ENCODE measurements at regions not wholly inside any gene's neighbourhood (a gene's known extent, or its start where the extent isn't known, plus 50 kb on each side); places are given as distances from the start of the nearest gene placed in this dataset.

DNA sequence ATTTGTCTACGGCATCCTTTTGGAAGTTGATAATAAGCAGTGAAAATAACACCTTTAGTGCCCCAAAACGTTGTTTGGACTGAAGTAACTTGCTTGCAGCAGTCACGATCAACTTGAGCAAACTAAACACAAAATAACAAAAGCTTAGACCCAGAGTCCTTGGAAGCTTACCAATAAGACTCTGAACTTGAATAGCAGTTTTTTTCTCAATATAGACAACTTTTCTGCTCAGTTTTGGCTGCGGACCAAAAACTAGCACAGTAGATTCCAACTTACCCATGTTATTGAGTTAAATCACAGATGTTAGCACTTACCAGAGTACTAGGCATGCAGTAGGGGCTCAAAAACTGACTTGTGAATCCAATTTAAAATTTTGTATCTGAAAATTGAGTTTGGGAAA is 746.9 kb downstream of the PCDH19 start:
- no peak overlapping the region for H4K5ac ChIP-seq (ENCODE audit: low read depth, low read length)

More for the DNA sequence above, 746.9 kb downstream of the PCDH19 start:
- Histone ChIP-seq H2AK5ac (ENCODE audit: low read depth, low read length) (no peak overlapping the region), H3K79me1 (ENCODE audit: low read depth in 1 of 2, low read length in 2 of 2) (no peaks in the 10 kb centered on the region), H3K18ac (ENCODE audit: low read depth, low read length) (no peak overlapping the region), H2AFZ (replicated peaks; ENCODE audit: low read length, poor library complexity) (no peak overlapping the region), H3K9me3 (ENCODE audit: control insufficient read depth, insufficient read depth, low read length) (no peaks in the 10 kb centered on the region), H3K4me2 (ENCODE audit: low read depth, low read length) (no peak overlapping the region), H3K36me3 (ENCODE audit: control insufficient read depth, insufficient read depth, low read length) (no peaks in the 10 kb centered on the region), H3K27me3 (ENCODE audit: control insufficient read depth, insufficient read depth, low read length) (no peaks in the 10 kb centered on the region; the same call in 1 of the 2 replicates), H2AK9ac (replicated peaks; ENCODE audit: low read depth, low read length, poor library complexity) (no peak overlapping the region), H2BK5ac (ENCODE audit: low read depth, low read length, poor library complexity, severe bottlenecking) (no peak overlapping the region), H2BK120ac (ENCODE audit: low read depth, low read length) (no peak overlapping the region), H3K27ac (ENCODE audit: insufficient read depth, low read length) (no peak overlapping the region), H4K91ac (ENCODE audit: insufficient read depth, low read depth, low read length) (no peak overlapping the region), H4K20me1 (ENCODE audit: insufficient read depth, low read length) (no peaks in the 10 kb centered on the region), H3K4me1 (ENCODE audit: control insufficient read depth, insufficient read depth, low read length) (no peaks in the 10 kb centered on the region), H3K4me3 (ENCODE audit: insufficient read depth, low read depth, low read length) (no peak overlapping the region), H2BK15ac (ENCODE audit: low read depth, low read length) (no peak overlapping the region), H3K14ac (replicated peaks; ENCODE audit: low read depth, low read length) (no peak overlapping the region), H3K23ac (ENCODE audit: low read depth, low read length) (no peak overlapping the region), H3K9ac (ENCODE audit: low read depth, low read length) (no peak overlapping the region), H2BK20ac (ENCODE audit: low read depth, low read length) (no peak overlapping the region), H3K9me1 (ENCODE audit: insufficient read depth, low read length) (no peaks in the 10 kb centered on the region), H3K4ac (ENCODE audit: low read depth, low read length) (no peak overlapping the region), H4K8ac (ENCODE audit: low read depth in 2 of 2, low read length in 2 of 2) (no peak overlapping the region), H3K56ac (ENCODE audit: extremely low read depth, insufficient read depth, low read length) (no peak overlapping the region)
- CTCF ChIA-PET: no interaction called here
- DNase-seq (no peak), ATAC-seq (ENCODE audit: low read depth) (no peak)
- in situ Hi-C loops (cut with MboI; ENCODE audit: low sequenced_read_pairs): no loop called here
- POLR2A ChIA-PET (ENCODE audit: unreplicated experiment): no interaction called here
- WGBS, 2 experiments (ENCODE audit: extremely low coverage in 2 of 2, insufficient read length in 1 of 2): no CpG with 5 or more reads among the region's 4 CpGs
- dilution Hi-C loops (cut with HindIII; ENCODE audit: low sequenced_read_pairs, unreplicated experiment): no loop called here
- BruUV-seq (replicated peaks): no TSS peak
- TF ChIP-seq RAD21 (IDR thresholded peaks at IDR 0.05; ENCODE audit: low read length) (no peak), CEBPB (IDR thresholded peaks at IDR 0.05; ENCODE audit: low read depth, low read length) (no peak), MAZ (IDR thresholded peaks at IDR 0.05; ENCODE audit: borderline replicate concordance, low read depth, low read length) (no peak), USF2 (IDR thresholded peaks at IDR 0.05; ENCODE audit: low read depth, low read length) (no peak), RFX5 (IDR thresholded peaks at IDR 0.05; ENCODE audit: low read depth, low read length) (no peak), MXI1 (IDR thresholded peaks at IDR 0.05; ENCODE audit: borderline replicate concordance, low read depth, low read length) (no peak), CHD1 (IDR thresholded peaks at IDR 0.05; ENCODE audit: low read depth, low read length) (no peak), CTCF (conservative IDR thresholded peaks at IDR 0.05; ENCODE audit: low read depth, low read length) (no peak), SMC3 (IDR thresholded peaks at IDR 0.05; ENCODE audit: low read depth, low read length) (no peak), BHLHE40 (IDR thresholded peaks at IDR 0.05; ENCODE audit: low read depth, low read length) (no peak), FOS (IDR thresholded peaks at IDR 0.05; ENCODE audit: low read depth, low read length) (no peak)
- TF ChIP-seq, protein P1, sequence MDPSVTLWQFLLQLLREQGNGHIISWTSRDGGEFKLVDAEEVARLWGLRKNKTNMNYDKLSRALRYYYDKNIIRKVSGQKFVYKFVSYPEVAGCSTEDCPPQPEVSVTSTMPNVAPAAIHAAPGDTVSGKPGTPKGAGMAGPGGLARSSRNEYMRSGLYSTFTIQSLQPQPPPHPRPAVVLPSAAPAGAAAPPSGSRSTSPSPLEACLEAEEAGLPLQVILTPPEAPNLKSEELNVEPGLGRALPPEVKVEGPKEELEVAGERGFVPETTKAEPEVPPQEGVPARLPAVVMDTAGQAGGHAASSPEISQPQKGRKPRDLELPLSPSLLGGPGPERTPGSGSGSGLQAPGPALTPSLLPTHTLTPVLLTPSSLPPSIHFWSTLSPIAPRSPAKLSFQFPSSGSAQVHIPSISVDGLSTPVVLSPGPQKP (IDR thresholded peaks at IDR 0.05; ENCODE audit: borderline replicate concordance, low read depth, low read length): no peak
- intact Hi-C loops (cut with micrococcal nuclease): no loop called here

Measured in IMR-90 (cell line).